Mesendoderm (in vitro differentiated cells): ENCODE measurements at regions not wholly inside any gene's neighbourhood (a gene's known extent, or its start where the extent isn't known, plus 50 kb on each side); places are given as distances from the start of the nearest gene placed in this dataset.
A peak's percentile ranks its signal among the peaks of the same experiment; 100 is the strongest.

Experiments
- DNase-seq: peaks from one replicate; pipeline ENCODE4 v3.0.0; 2013
- H2AK5ac ChIP-seq: 2 replicates; pipeline ENCODE4 v1.6.1; 2013; ENCODE audit warnings: low read length, inconsistent platforms
- H2BK120ac ChIP-seq: 2 replicates; pipeline ENCODE4 v1.6.1; 2013; ENCODE audit warnings: low read depth, mild to moderate bottlenecking, low read length, moderate library complexity, mixed read lengths
- H2BK15ac ChIP-seq: replicated peaks from 2 replicates; pipeline ENCODE4 v1.6.1; 2013; ENCODE audit warnings: low read depth, mild to moderate bottlenecking, moderate library complexity
- H2BK5ac ChIP-seq: 2 replicates; pipeline ENCODE4 v1.6.1; 2013; ENCODE audit warnings: low read length, inconsistent platforms
- H3K18ac ChIP-seq: 2 replicates; pipeline ENCODE4 v1.6.1; 2013; ENCODE audit warnings: mild to moderate bottlenecking, low read length, mixed read lengths
- H3K23ac ChIP-seq: one replicate; pipeline ENCODE4 v1.6.1; 2013; ENCODE audit warnings: low read length
- H3K27ac ChIP-seq: 2 replicates; pipeline ENCODE4 v1.5.1; 2013; ENCODE audit warnings: low read depth, mild to moderate bottlenecking, inconsistent platforms, low read length, moderate library complexity
- H3K27me3 ChIP-seq: 2 replicates; pipeline ENCODE4 v1.6.1; 2013; ENCODE audit warnings: low read length, control low read depth, mild to moderate bottlenecking, inconsistent platforms; ENCODE audit not compliant: insufficient read depth, poor library complexity
- H3K36me3 ChIP-seq: 2 replicates; pipeline ENCODE4 v1.6.1; 2013; ENCODE audit warnings: low read length, inconsistent platforms; ENCODE audit not compliant: control insufficient read depth, insufficient read depth
- H3K4ac ChIP-seq: one replicate; pipeline ENCODE4 v1.6.1; 2013; ENCODE audit warnings: low read depth, mild to moderate bottlenecking, low read length, moderate library complexity
- H3K4me1 ChIP-seq: 2 replicates; pipeline ENCODE4 v1.6.1; 2013; ENCODE audit warnings: low read depth, low read length, inconsistent platforms; ENCODE audit not compliant: control insufficient read depth
- H3K4me2 ChIP-seq: 2 replicates; pipeline ENCODE4 v1.6.1; 2013; ENCODE audit warnings: low read length
- H3K4me3 ChIP-seq: 2 replicates; pipeline ENCODE4 v1.5.1; 2013; ENCODE audit warnings: mild to moderate bottlenecking, low read length
- H3K56ac ChIP-seq: one replicate; pipeline ENCODE4 v1.6.1; 2013; ENCODE audit warnings: low read length
- H3K79me1 ChIP-seq: 2 replicates; pipeline ENCODE4 v1.6.1; 2013; ENCODE audit warnings: low read length, inconsistent platforms
- H3K79me2 ChIP-seq: 2 replicates; pipeline ENCODE4 v1.6.1; 2013; ENCODE audit warnings: mild to moderate bottlenecking, low read length; ENCODE audit not compliant: control insufficient read depth, insufficient read depth
- H3K9ac ChIP-seq: 2 replicates; pipeline ENCODE4 v1.6.1; 2013; ENCODE audit warnings: low read length, inconsistent platforms
- H4K5ac ChIP-seq: one replicate; pipeline ENCODE4 v1.6.1; 2013; ENCODE audit warnings: low read length
- H4K8ac ChIP-seq: one replicate; pipeline ENCODE4 v1.6.1; 2013; ENCODE audit warnings: low read depth, mild to moderate bottlenecking, control low read depth, low read length, moderate library complexity
- WGBS: extraction: QIAGEN DNeasy Blood & Tissue Kit; methylation state at CpG from one replicate; pipeline ENCODE4 v1.1.7; 2013; ENCODE audit warnings: low lambda C conversion rate, missing lambda C conversion rate; ENCODE audit not compliant: insufficient coverage; ENCODE audit errors: extremely low coverage; 5-methylcytosine and 5-hydroxymethylcytosine counted together

DNA sequence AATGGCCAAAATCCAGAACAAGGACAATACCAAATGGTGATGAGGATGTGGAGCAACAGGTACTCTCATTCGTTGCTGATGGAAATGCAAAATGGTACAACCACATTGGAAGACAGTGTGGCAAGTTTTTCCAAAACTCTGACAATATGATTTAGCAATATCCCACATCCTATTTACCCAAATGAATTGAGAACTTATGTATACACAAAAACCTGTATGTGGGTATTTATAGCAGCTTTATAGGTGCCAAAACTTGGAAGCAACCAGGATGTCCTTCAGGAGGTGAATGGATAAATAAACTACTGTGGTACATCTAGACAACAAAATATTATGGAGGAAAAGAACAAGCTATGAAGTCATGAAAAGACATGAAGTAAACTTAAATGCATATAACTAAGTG, 156.5 kb downstream of the TFAP2A start:
- H4K8ac ChIP-seq, result no peak overlapping the region
- H3K79me1 ChIP-seq, result no peaks in the 10 kb centered on the region
- no peak overlapping the region for H2BK5ac ChIP-seq
- H3K56ac ChIP-seq, result no peak overlapping the region
- H3K27ac ChIP-seq, result no peak overlapping the region
- DNase-seq, result no peak
- no peaks in the 10 kb centered on the region for H3K27me3 ChIP-seq
- H3K4me2 ChIP-seq, result no peak overlapping the region
- H2AK5ac ChIP-seq, result no peak overlapping the region
- no peak overlapping the region for H2BK15ac ChIP-seq
- no peak overlapping the region for H3K4ac ChIP-seq
- no peaks in the 10 kb centered on the region for H3K79me2 ChIP-seq
- H3K18ac ChIP-seq, result no peak overlapping the region
- H3K4me1 ChIP-seq, result no peaks in the 10 kb centered on the region
- H3K36me3 ChIP-seq, result no peaks in the 10 kb centered on the region
- H2BK120ac ChIP-seq, result no peak overlapping the region
- H3K4me3 ChIP-seq, result no peak overlapping the region
- WGBS, result no CpG with 5 or more reads among the region's 1 CpG
- no peak overlapping the region for H3K9ac ChIP-seq
- H4K5ac ChIP-seq, result no peak overlapping the region
- no peak overlapping the region for H3K23ac ChIP-seq

GRCh38 chr6:10256113-10256690, 158.7 kb downstream of the TFAP2A start:
- H3K4me3 ChIP-seq, result no peak overlapping the region
- DNase-seq, result no peak
- no peak overlapping the region for H3K9ac ChIP-seq
- no peak overlapping the region for H3K4ac ChIP-seq
- no peak overlapping the region for H4K8ac ChIP-seq
- H3K79me2 ChIP-seq, result no peaks in the 10 kb centered on the region
- no peaks in the 10 kb centered on the region for H3K36me3 ChIP-seq
- no peak overlapping the region for H3K23ac ChIP-seq
- no peaks in the 10 kb centered on the region for H3K79me1 ChIP-seq
- no peak overlapping the region for H3K56ac ChIP-seq
- H3K4me2 ChIP-seq, result no peak overlapping the region
- no peak overlapping the region for H2BK5ac ChIP-seq
- no peak overlapping the region for H4K5ac ChIP-seq
- peak overlapping the region; percentile 85 for H2BK15ac ChIP-seq
- H2BK120ac ChIP-seq, result no peak overlapping the region
- no peak overlapping the region for H3K18ac ChIP-seq
- no peak overlapping the region for H2AK5ac ChIP-seq
- no peaks in the 10 kb centered on the region for H3K4me1 ChIP-seq
- no peak overlapping the region for H3K27ac ChIP-seq
- no CpG with 5 or more reads among the region's 3 CpGs for WGBS
- H3K27me3 ChIP-seq, result no peaks in the 10 kb centered on the region

GRCh38 chr6:10250655-10251220, 164.1 kb downstream of the TFAP2A start:
- Histone ChIP-seq H3K56ac (no peak overlapping the region), H3K27me3 (no peaks in the 10 kb centered on the region), H3K9ac (no peak overlapping the region), H3K79me2 (no peaks in the 10 kb centered on the region), H4K8ac (no peak overlapping the region), H3K4me1 (peaks cover 2% of the 10 kb centered on the region), H4K5ac (no peak overlapping the region), H3K23ac (no peak overlapping the region), H2BK15ac (no peak overlapping the region), H3K4me3 (no peak overlapping the region), H3K18ac (no peak overlapping the region), H3K4ac (no peak overlapping the region), H2BK5ac (no peak overlapping the region), H2BK120ac (no peak overlapping the region), H2AK5ac (no peak overlapping the region), H3K36me3 (no peaks in the 10 kb centered on the region), H3K79me1 (no peaks in the 10 kb centered on the region), H3K27ac (no peak overlapping the region), H3K4me2 (no peak overlapping the region)
- peak; percentile 87 for DNase-seq
- no CpG with 5 or more reads among the region's 4 CpGs for WGBS

DNA sequence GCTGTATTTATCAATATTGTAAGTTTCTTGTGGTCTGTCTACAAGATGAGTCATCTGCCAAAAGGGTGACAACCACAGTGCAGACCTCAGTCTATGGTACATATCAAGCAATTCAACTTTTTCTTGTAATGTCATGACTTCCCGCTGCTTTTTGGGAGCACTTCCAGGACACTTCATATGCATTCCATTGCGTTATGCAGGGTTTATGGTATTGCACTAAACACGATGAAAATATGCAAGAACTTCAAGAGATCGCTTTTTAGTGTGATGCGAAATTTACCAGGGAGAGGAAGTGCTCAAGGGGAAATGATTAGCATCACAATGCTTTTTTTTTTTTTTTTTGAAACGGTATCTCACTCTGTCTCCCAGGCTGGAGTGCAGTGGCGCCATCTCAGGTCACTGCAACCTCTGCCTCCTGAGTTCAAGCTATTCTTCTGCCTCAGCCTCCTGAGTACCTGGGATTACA, 166.5 kb downstream of the TFAP2A start:
- H2BK15ac ChIP-seq, result no peak overlapping the region
- no CpG with 5 or more reads among the region's 7 CpGs for WGBS
- H3K36me3 ChIP-seq, result no peaks in the 10 kb centered on the region
- no peak overlapping the region for H4K5ac ChIP-seq
- no peaks in the 10 kb centered on the region for H3K27me3 ChIP-seq
- no peak overlapping the region for H2BK5ac ChIP-seq
- H3K4me3 ChIP-seq, result no peak overlapping the region
- no peak overlapping the region for H3K9ac ChIP-seq
- no peak overlapping the region for H3K56ac ChIP-seq
- H2BK120ac ChIP-seq, result no peak overlapping the region
- no peak overlapping the region for H3K18ac ChIP-seq
- H3K23ac ChIP-seq, result no peak overlapping the region
- H3K27ac ChIP-seq, result no peak overlapping the region
- H3K4me2 ChIP-seq, result no peak overlapping the region
- H3K79me2 ChIP-seq, result no peaks in the 10 kb centered on the region
- H3K4me1 ChIP-seq, result peaks cover 2% of the 10 kb centered on the region
- no peak overlapping the region for H4K8ac ChIP-seq
- no peak overlapping the region for H2AK5ac ChIP-seq
- no peak overlapping the region for H3K4ac ChIP-seq
- peak; percentile 67 for DNase-seq
- no peaks in the 10 kb centered on the region for H3K79me1 ChIP-seq

- H3K4me1 ChIP-seq, result no peaks in the 10 kb centered on the region
- H4K5ac ChIP-seq, result no peak overlapping the region
- H3K36me3 ChIP-seq, result no peaks in the 10 kb centered on the region
- H3K4me2 ChIP-seq, result no peak overlapping the region
- no peak overlapping the region for H3K9ac ChIP-seq
- DNase-seq, result no peak
- H3K56ac ChIP-seq, result no peak overlapping the region
- no peak overlapping the region for H3K18ac ChIP-seq
- H3K79me2 ChIP-seq, result no peaks in the 10 kb centered on the region
- no CpG with 5 or more reads among the region's 10 CpGs for WGBS
- no peak overlapping the region for H2BK5ac ChIP-seq
- H2BK15ac ChIP-seq, result no peak overlapping the region
- no peak overlapping the region for H3K4me3 ChIP-seq
- no peak overlapping the region for H3K23ac ChIP-seq
- H2BK120ac ChIP-seq, result no peak overlapping the region
- H2AK5ac ChIP-seq, result no peak overlapping the region
- no peaks in the 10 kb centered on the region for H3K79me1 ChIP-seq
- no peak overlapping the region for H3K4ac ChIP-seq
- no peak overlapping the region for H3K27ac ChIP-seq
- H4K8ac ChIP-seq, result no peak overlapping the region
- H3K27me3 ChIP-seq, result no peaks in the 10 kb centered on the region
Observed at GRCh38 chr6:10237298-10238038, 177.4 kb downstream of the TFAP2A start.
